GM18499 (cell line): ENCODE measurements at regions not wholly inside any gene's neighbourhood (a gene's known extent, or its start where the extent isn't known, plus 50 kb on each side); places are given as distances from the start of the nearest gene placed in this dataset.
"Not testable (repeated sequence)": the region's sequence is repeated elsewhere in the genome, so short reads cannot be mapped to it uniquely, and the experiment has no call there.

Experiments used
- ATAC-seq: cut with Tn5 transposase; IDR thresholded peaks from one replicate; pipeline ENCODE4 v1.9.1; 2021; ENCODE audit warnings: moderate number of reproducible peaks; ENCODE audit not compliant: insufficient read depth, unreplicated experiment

DNA sequence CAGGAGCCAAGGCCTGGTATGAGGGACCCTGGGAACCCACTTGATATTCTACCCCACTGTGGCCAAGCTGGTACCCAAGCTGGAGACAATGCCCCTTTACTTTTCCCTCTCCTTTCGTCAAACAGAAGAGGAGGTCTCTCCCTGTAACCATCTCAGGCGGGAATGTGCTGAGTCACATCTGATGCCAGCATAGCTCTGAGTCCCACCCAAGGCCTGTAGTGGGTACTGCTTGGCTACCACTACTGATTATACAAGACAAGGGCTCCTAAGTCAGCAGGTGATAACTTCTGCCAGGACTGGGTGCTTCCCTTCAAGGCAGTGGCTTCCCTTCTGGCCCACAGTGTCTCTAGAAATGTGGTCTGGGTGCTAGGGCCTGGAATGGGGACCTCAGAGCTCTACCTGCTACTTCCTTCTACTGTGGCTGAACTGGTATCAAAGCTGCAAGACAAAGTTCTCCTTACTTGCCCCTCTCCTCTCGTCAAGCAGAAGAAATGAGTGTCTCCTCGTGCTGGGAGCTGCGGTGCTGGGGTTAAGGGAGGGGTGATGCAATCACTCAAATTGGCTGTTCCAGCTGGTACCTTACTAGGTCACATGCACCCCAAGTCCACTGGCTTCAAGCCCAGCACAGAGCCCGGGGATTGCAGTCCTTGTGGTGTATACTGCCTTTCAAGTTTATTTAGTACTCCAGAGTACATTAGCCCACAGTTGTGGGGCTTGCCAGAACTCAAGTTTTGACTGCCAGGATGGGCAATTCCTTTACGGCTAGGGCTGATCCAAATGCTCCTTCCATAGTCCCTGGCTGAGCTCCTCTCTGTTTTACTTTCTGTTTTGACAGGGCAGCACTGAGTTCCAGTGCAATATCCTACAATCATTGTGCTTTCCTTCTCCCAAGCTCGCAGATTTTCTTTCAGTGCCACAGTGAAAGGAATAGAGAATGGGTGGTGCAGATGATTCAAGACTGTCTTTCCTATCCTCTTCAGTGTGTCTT lies 419.7 kb upstream of the CNTN5 start:
- no peak for ATAC-seq

DNA sequence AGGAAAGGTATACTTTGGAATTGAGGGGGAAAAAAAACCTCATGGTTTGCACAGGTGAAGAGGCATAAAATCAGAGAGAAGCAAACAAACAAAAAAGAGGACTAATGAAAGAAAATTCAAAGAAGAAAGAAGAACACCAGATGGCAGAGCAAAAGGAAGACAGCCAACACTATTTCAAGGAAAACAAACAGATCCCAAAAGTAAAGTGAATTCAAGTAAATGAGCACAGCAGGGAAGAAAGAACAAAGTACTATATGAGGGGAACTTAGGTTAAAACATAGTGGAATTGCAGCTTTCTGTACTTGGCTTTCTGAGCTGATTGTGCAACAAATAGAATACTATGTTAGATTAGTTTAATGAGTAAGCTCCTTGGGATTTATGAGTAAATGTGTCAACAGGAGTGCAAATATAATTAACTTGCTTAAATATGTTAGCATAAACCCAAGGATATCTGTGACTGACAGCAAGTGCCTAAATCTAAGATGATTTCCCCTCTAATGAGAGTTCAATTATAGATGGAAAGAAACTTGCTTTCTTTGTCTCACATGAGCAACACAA lies 404.6 kb upstream of the CNTN5 start:
- no peak for ATAC-seq

GRCh38 chr11:98621767-98622166 lies 399.0 kb upstream of the CNTN5 start:
- ATAC-seq: no peak

- no peak for ATAC-seq
Observed at GRCh38 chr11:98625526-98625925, 395.2 kb upstream of the CNTN5 start.

- no peak for ATAC-seq
Observed at GRCh38 chr11:98630736-98631135, 390.0 kb upstream of the CNTN5 start.

GRCh38 chr11:98657711-98658110 lies 363.0 kb upstream of the CNTN5 start:
- no peak for ATAC-seq

GRCh38 chr11:98659431-98659830 lies 361.3 kb upstream of the CNTN5 start:
- ATAC-seq: no peak

GRCh38 chr11:98674390-98674789 lies 346.4 kb upstream of the CNTN5 start:
- no peak for ATAC-seq

DNA sequence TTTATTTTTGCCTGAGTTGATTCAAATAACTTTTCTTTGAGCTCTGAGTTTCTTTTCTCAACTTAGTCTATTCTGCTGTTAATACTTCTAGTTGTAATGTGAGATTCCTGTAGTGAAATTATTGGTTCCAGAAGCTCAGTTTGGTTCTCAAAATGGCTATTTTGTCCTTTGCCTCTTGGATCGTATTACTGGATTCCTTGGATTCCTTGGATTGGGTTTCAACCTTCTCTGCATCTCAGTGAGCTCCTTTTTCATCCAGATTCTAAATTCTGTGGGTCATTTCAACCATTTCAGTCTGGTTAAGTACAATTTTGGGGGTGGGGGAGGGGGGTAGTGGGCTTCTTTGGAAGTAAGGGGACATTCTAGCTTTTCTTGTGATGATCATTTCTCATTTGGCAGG lies 341.1 kb upstream of the CNTN5 start:
- ATAC-seq: no peak

- ATAC-seq: no peak
Observed at GRCh38 chr11:98701541-98701940, 319.2 kb upstream of the CNTN5 start.

DNA sequence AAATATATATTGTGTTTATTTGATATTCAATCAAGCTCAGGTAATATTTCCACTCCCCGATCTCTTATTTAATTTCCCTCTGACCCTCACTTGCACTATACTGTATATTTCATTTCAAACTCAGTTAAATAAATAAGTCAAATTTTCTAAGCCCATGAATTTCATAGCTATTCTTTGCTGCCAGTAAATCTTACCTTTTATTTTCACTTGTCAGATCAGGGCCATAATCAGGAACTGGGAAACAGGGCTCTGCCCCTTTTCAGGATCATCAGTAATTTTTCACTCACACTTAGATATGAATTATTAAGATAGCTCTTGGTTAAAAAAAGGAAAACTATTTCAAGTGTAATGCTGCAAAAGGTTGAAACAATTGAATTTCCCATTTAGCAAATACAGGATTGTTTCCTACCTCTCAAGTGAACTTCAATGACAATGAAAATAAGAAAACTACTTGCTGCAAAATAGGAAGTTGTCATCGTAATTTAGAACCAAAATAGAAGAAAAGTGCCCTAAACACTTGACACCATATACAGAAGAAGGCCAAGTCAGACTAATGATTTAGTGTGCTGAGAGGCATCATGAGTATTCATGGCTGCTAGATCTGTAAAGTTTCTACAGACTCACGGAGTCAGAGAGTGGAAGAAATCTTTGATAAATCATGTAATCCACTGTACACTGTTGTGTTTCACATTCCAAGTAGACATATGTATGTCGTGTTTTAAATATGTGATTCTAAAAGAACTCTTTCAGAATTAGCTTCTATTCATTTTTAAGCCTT lies 316.8 kb upstream of the CNTN5 start:
- no peak for ATAC-seq

- ATAC-seq: no peak
Observed at GRCh38 chr11:98710026-98710425, 310.7 kb upstream of the CNTN5 start.

DNA sequence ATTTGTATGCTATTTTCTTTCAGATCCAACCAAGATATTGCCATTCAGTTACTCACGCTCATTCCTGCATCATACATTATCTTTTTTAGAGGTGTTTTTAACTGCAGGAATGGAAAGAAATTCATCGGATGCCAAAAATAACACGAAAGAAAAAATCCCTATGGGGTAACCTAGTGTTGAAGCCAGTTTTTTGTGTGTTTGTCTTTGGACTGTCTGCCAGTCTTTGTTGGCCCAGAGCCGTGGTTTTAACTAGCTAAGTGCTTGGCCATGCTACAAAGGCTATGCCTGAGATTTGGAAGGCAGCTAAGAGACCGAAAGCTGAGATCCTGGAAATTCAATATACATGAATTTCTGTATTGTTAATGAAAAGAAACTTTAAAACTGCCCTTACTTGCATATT lies 309.8 kb upstream of the CNTN5 start:
- ATAC-seq: no peak

DNA sequence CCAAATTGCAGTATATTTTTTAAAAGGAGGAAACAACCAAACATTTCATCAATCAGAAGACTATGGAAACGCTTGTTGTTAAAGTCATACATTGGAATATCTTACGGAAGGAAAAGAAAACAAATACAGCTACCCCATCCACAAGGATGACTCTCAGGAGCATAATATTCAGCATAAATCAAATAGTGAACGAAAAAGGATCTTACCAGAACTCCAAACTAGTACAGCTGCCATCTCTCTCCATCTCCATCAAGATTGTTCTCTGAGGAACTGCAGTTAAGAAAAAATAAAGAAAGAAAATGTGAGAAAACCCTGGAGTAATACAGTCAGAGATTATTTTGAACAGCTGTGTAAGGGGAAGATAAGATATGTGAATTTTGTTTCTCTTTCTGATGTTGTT lies 299.8 kb upstream of the CNTN5 start:
- no peak for ATAC-seq

- ATAC-seq: no peak
Observed at GRCh38 chr11:98725471-98725870, 295.3 kb upstream of the CNTN5 start.

GRCh38 chr11:98728421-98728820 lies 292.3 kb upstream of the CNTN5 start:
- ATAC-seq: no peak

- no peak for ATAC-seq
Observed at GRCh38 chr11:98729118-98729517, 291.6 kb upstream of the CNTN5 start.

DNA sequence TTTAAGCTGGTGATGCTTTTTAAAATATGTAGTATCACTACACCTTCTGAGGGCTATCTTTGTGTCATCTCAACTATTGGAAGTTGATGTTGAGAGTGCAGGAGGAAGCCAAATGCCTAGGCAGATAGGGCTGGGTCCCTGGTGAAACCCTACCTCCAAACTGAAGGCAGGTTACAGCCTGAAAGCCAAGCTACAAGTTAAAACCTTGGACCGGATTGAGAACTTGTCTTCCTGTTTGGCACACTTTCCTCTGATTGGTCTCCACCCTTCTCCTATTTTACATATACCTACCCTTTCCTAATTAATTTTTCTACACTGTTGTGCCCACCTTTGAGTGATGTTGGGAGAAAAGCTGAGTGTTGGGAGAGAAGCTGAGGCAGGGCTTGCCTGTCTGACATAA lies 287.8 kb upstream of the CNTN5 start:
- ATAC-seq: no peak

GRCh38 chr11:98733378-98733777 lies 287.4 kb upstream of the CNTN5 start:
- not testable (repeated sequence) for ATAC-seq

DNA sequence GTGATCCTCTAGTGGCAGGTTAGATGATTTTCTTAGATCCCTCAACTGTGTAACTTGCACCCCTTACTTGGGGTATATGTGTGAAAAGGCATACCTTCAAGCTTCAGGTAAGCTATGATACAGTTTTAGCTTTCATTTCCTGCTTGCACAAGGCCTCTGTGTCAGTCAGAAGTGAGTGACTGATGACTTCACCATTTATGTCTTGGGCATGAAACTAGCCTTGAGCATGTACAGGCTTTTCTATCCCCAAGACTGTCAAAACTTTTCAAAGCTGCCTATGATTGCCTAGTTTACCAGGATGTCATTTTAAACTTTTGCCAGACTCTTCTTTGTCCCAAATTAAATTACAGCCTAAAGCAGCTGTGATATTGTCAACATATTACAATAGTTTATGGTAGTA lies 286.1 kb upstream of the CNTN5 start:
- no peak for ATAC-seq

GRCh38 chr11:98736833-98737232 lies 283.9 kb upstream of the CNTN5 start:
- no peak for ATAC-seq
